ENCODE measurements at regions not wholly inside any gene's neighbourhood (a gene's known extent, or its start where the extent isn't known, plus 50 kb on each side); places are given as distances from the start of the nearest gene placed in this dataset.

DNA sequence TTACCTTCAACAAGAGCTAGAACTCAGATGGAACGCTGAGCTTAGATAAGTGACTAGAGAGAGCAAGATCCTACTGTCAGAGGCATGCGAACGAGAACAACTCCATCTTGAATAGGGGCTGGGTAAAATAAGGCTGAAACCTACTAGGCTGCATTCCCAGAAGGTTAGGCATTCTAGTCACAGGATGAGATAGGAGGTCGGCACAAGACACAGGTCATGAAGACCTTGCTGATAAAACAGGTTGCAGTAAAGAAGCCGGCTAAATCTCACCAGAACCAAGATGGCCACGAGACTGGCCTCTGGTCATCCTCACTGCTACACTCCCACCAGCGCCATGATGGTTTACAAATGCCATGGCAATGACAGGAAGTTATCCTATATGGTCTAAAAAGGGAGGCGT, 59.6 kb upstream of the PLEKHG3 start:
- TF ChIP-seq CTCF (IDR thresholded peaks at IDR 0.05) (no peak), POLR2A (IDR thresholded peaks at IDR 0.05) (no peak), EP300 (IDR thresholded peaks at IDR 0.05) (no peak)
